ENCODE measurements at regions not wholly inside any gene's neighbourhood (a gene's known extent, or its start where the extent isn't known, plus 50 kb on each side); places are given as distances from the start of the nearest gene placed in this dataset.

DNA sequence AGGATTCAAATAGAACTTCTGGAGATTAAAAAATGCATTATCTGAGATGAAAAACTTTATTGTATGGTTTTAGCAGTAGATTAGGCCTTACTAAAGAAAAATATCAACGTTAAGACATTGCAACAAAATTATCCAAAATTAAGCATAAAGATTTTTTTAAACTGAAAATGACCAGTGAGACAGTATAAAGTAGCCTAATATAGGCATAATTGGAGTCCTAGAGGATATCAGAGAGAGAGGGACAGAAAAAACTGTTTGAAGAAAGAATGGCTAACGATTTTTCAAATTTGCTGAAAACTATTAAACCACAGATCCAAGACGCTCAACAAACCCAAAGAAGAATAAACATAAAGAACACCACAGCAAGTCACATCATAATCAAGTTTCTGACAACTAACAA lies 149.5 kb upstream of the LMNTD1 start:
- Histone ChIP-seq H4K5ac (ENCODE audit: insufficient read length, low read depth, low read length) (no peak overlapping the region), H3K56ac (ENCODE audit: insufficient read length, low read depth, low read length) (no peak overlapping the region), H3K23ac (ENCODE audit: insufficient read length, low read depth, low read length) (no peak overlapping the region), H4K8ac (replicated peaks; ENCODE audit: insufficient read length, low read depth, low read length) (no peak overlapping the region), H3K4me2 (ENCODE audit: insufficient read depth, insufficient read length, low read length) (no peak overlapping the region), H3K9me3 (ENCODE audit: control insufficient read depth, low read depth, low read length) (peaks cover 5% of the 10 kb centered on the region), H2BK15ac (ENCODE audit: low read depth, low read length) (no peak overlapping the region), H2BK120ac (ENCODE audit: low read depth, low read length, poor library complexity, severe bottlenecking) (no peak overlapping the region), H3K4ac (ENCODE audit: low read depth, low read length) (no peak overlapping the region), H3K4me1 (ENCODE audit: insufficient read depth, low read length) (no peaks in the 10 kb centered on the region), H3K79me1 (ENCODE audit: insufficient read depth, low read depth, low read length, poor library complexity, severe bottlenecking) (no peaks in the 10 kb centered on the region), H3T11ph (ENCODE audit: low read length) (no peak overlapping the region), H3K23me2 (ENCODE audit: insufficient read length, low read depth, low read length, poor library complexity, severe bottlenecking) (no peaks in the 10 kb centered on the region), H2BK12ac (ENCODE audit: insufficient read length, low read depth, low read length) (no peak overlapping the region), H3K27me3 (ENCODE audit: insufficient read depth, low read length) (no peaks in the 10 kb centered on the region), H2AFZ (ENCODE audit: low read length) (no peak overlapping the region), H3K9ac (ENCODE audit: extremely low read depth, insufficient read length, low read length) (no peak overlapping the region), H3K18ac (ENCODE audit: insufficient read length, low read depth, low read length) (no peak overlapping the region), H4K20me1 (ENCODE audit: control insufficient read depth, insufficient read depth, insufficient read length) (no peaks in the 10 kb centered on the region), H3K14ac (ENCODE audit: insufficient read depth, low read length) (no peak overlapping the region), H3K79me2 (ENCODE audit: insufficient read depth, low read length) (no peaks in the 10 kb centered on the region), H2BK5ac (ENCODE audit: insufficient read length, low read length) (no peak overlapping the region), H2BK20ac (ENCODE audit: low read depth, low read length, poor library complexity, severe bottlenecking) (no peak overlapping the region), H4K91ac (ENCODE audit: insufficient read length, low read depth, low read length) (no peak overlapping the region), H2AK5ac (ENCODE audit: insufficient read length, low read length) (no peak overlapping the region), H3K27ac (ENCODE audit: insufficient read length, low read depth, low read length) (no peak overlapping the region)
- no CpG with 5 or more reads among the region's 3 CpGs for WGBS (ENCODE audit: extremely low coverage, insufficient read length, low lambda C conversion rate)
- no peak overlapping the region for H3K27ac Mint-ChIP-seq
- H3K36me3 Mint-ChIP-seq (ENCODE audit: insufficient read depth in 1 of 3, low read depth in 3 of 3), result peaks cover 2 to 25% (median 14%) of the 10 kb centered on the region in 3 experiments
- no peak for DNase-seq
- no peaks in the 10 kb centered on the region; the same call in 1 of the 2 replicates for H3K27me3 Mint-ChIP-seq (ENCODE audit: low read depth)
- TF ChIP-seq, protein P1, sequence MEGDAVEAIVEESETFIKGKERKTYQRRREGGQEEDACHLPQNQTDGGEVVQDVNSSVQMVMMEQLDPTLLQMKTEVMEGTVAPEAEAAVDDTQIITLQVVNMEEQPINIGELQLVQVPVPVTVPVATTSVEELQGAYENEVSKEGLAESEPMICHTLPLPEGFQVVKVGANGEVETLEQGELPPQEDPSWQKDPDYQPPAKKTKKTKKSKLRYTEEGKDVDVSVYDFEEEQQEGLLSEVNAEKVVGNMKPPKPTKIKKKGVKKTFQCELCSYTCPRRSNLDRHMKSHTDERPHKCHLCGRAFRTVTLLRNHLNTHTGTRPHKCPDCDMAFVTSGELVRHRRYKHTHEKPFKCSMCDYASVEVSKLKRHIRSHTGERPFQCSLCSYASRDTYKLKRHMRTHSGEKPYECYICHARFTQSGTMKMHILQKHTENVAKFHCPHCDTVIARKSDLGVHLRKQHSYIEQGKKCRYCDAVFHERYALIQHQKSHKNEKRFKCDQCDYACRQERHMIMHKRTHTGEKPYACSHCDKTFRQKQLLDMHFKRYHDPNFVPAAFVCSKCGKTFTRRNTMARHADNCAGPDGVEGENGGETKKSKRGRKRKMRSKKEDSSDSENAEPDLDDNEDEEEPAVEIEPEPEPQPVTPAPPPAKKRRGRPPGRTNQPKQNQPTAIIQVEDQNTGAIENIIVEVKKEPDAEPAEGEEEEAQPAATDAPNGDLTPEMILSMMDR (conservative IDR thresholded peaks at IDR 0.05), result no peak
- no peak overlapping the region for H3K4me3 Mint-ChIP-seq
- H3K9me3 Mint-ChIP-seq, result peaks cover 12 to 21% of the 10 kb centered on the region in 2 experiments
- H3K4me1 Mint-ChIP-seq, result peaks cover 2 to 4% of the 10 kb centered on the region in 2 experiments; a peak in 3 of 4 replicates
